GM12891 (cell line): ENCODE measurements at regions not wholly inside any gene's neighbourhood (a gene's known extent, or its start where the extent isn't known, plus 50 kb on each side); places are given as distances from the start of the nearest gene placed in this dataset.

Source experiments
- POLR2AphosphoS5 ChIP-seq: IDR thresholded peaks from 2 replicates; pipeline ENCODE4 v1.6.1; 2011; ENCODE audit warnings: low read depth, low read length, control low read depth
- SPI1 ChIP-seq: IDR thresholded peaks from 2 replicates; pipeline ENCODE4 v1.6.1; 2011; ENCODE audit warnings: low read depth, low read length, control low read depth
- TAF1 ChIP-seq: IDR thresholded peaks from 2 replicates; pipeline ENCODE4 v1.6.1; 2011; ENCODE audit warnings: low read depth, low read length, control low read depth

DNA sequence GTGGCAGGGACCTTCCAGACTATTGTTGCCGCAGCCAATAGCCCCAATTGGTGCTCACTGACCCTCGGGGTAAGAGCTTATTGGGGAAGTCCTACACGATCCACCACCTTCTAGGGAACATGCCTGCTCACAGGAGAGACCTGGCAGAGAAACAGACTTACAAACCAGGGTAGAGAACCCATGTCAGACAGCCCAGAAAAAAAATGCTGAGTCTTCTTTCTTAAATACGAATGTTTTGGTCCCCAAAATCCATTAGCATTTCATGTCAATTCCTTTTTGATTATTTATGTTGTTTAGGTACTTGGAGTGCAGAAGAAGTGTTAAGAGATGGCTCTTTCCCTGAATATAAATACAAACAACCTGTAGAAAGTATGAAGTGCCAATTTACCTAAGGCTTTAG is 84.9 kb upstream of the PDE10A start:
- TF ChIP-seq SPI1 (no peak), POLR2AphosphoS5 (no peak), TAF1 (no peak)
